Ishikawa (cell line): ENCODE measurements at regions not wholly inside any gene's neighbourhood (a gene's known extent, or its start where the extent isn't known, plus 50 kb on each side); places are given as distances from the start of the nearest gene placed in this dataset.

ENCODE experiments used
- CEBPB ChIP-seq: IDR thresholded peaks from 2 replicates; pipeline ENCODE4 v1.6.1; 2012
- CREB1 ChIP-seq: IDR thresholded peaks from 2 replicates; pipeline ENCODE4 v1.6.1; 2012; ENCODE audit warnings: low read depth
- EP300 ChIP-seq: IDR thresholded peaks from 2 replicates; pipeline ENCODE4 v1.6.1; 2012; ENCODE audit warnings: borderline replicate concordance
- NFIC ChIP-seq: IDR thresholded peaks from 2 replicates; pipeline ENCODE4 v1.6.1; 2012
- RAD21 ChIP-seq: IDR thresholded peaks from 2 replicates; pipeline ENCODE4 v1.6.1; 2012; ENCODE audit warnings: low read depth
- TEAD4 ChIP-seq: IDR thresholded peaks from 2 replicates; pipeline ENCODE4 v1.6.1; 2012
- ZBTB7A ChIP-seq: IDR thresholded peaks from 2 replicates; pipeline ENCODE4 v1.6.1; 2012; ENCODE audit warnings: low read depth

GRCh38 chr9:107706701-107707427, 217.3 kb upstream of the KLF4 start:
- no peak for TF ChIP-seq CEBPB
- TF ChIP-seq ZBTB7A: no peak
- TF ChIP-seq TEAD4: no peak
- no peak for TF ChIP-seq CREB1
- TF ChIP-seq RAD21: no peak
- TF ChIP-seq EP300: no peak
- TF ChIP-seq NFIC: no peak
